Stomach (tissue), 4 donors: ENCODE measurements at regions not wholly inside any gene's neighbourhood (a gene's known extent, or its start where the extent isn't known, plus 50 kb on each side); places are given as distances from the start of the nearest gene placed in this dataset.

Experiments
- EP300 ChIP-seq: sonication (generic); formaldehyde crosslinking; IDR thresholded peaks from one replicate; pipeline ENCODE4 v1.6.1; 2017; ENCODE audit warnings: antibody characterized with exemption
- POLR2A ChIP-seq, 4 donors: fragments of 450-650 bp; IDR thresholded peaks; one replicate each; pipeline ENCODE4 v1.6.1; 2016; ENCODE audit warnings: antibody characterized with exemption in 4 of 4, control low read depth in 2 of 4, mild to moderate bottlenecking in 1 of 4, moderate library complexity in 1 of 4
- POLR2AphosphoS5 ChIP-seq, 3 donors: sonication (generic); formaldehyde crosslinking; IDR thresholded peaks; one replicate each; pipeline ENCODE4 v1.6.1; 2016; ENCODE audit warnings: antibody characterized with exemption in 3 of 3
- TF ChIP-seq, protein P1 (sequence below), 7 experiments: fragments of 450-650 bp in 4 of 7; fragments of 200-600 bp in 3 of 7; sonication (generic) in 3 of 7; IDR thresholded peaks; one replicate each; pipeline ENCODE4 v1.5.1; 2016 to 2019; ENCODE audit warnings: antibody characterized with exemption in 7 of 7, control low read depth in 2 of 7, mild to moderate bottlenecking in 1 of 7

DNA sequence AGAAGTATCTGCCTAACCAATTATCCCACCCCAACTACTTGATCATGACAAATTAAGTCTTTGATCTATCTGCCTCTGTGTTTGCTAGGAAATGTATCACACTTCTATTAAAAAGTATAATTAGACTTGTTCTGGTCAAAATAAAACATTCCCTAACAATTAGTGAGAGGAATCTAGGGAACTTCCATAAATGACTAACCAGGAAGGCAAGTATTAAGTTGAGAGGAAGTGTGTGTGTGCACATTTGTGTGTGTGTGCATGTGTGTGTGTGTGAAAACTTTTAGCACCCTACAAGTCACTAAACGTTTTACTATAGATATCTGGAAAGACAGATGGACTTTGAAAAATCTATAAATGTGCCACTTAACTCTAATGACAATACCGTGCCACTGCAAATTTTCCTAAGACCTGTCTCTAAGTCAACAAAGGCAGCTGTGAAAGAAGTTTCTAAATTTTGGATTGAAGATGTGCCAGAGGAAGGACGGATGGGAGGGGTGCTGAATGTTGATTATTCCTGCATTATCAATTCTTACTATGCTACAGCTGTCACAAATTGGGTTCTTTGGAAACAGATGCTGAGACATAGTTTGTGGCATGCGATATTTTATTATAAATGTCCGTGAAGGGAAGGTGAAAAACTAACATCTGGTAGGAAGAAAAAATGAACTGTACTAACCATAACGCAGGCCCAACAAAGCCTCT lies 567.1 kb downstream of the PTPRC start:
- TF ChIP-seq, protein P1, sequence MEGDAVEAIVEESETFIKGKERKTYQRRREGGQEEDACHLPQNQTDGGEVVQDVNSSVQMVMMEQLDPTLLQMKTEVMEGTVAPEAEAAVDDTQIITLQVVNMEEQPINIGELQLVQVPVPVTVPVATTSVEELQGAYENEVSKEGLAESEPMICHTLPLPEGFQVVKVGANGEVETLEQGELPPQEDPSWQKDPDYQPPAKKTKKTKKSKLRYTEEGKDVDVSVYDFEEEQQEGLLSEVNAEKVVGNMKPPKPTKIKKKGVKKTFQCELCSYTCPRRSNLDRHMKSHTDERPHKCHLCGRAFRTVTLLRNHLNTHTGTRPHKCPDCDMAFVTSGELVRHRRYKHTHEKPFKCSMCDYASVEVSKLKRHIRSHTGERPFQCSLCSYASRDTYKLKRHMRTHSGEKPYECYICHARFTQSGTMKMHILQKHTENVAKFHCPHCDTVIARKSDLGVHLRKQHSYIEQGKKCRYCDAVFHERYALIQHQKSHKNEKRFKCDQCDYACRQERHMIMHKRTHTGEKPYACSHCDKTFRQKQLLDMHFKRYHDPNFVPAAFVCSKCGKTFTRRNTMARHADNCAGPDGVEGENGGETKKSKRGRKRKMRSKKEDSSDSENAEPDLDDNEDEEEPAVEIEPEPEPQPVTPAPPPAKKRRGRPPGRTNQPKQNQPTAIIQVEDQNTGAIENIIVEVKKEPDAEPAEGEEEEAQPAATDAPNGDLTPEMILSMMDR (IDR thresholded peaks at IDR 0.05), result no peak
- TF ChIP-seq POLR2A (IDR thresholded peaks at IDR 0.05) (no peak), EP300 (no peak), POLR2AphosphoS5 (IDR thresholded peaks at IDR 0.05) (no peak)
